HFF-Myc (cell line): ENCODE measurements at regions not wholly inside any gene's neighbourhood (a gene's known extent, or its start where the extent isn't known, plus 50 kb on each side); places are given as distances from the start of the nearest gene placed in this dataset.

Source experiments
- DNase-seq: peaks from one replicate; pipeline ENCODE4 v3.0.0-alpha.2; 2011; ENCODE audit warnings: low read depth; ENCODE audit errors: extremely low read depth
- H3K4me3 ChIP-seq: replicated peaks from 2 replicates; pipeline ENCODE4 v1.5.1; 2011; ENCODE audit warnings: low read depth, mild to moderate bottlenecking, control low read depth, low read length
- TF ChIP-seq, protein P1 (sequence below): IDR thresholded peaks from 2 replicates; pipeline ENCODE4 v1.5.1; 2012; ENCODE audit warnings: mild to moderate bottlenecking, low read depth, low read length, control low read depth; ENCODE audit errors: missing control alignments

DNA sequence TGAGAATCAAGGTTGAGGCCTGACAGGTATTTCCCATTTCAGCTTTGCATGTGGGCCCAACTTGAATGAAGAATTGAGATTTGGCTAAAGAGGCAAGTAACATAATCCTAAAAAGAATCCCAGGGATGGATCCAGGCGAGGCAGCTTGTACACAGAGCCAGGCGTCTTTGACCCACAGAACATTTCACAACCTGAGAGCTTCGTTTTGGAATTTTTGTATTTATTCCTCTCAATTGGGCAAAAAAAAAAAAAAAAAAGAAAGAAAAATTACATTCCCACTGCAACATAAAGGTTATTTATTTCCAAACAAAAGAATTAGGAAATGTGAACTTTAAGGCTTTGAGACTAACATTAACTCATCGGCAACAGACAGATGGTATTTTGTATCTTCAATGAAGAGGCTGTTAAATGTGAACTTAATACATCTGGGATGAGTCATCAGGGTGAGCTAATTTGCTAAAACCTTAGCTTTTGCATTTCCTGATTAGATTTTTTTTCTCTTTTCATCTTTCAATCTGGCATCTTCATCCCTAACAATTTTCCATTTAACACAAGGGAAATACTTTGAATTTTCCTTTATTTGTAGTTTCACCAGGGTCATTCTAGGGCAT is 478.5 kb upstream of the TNP1 start:
- no peak overlapping the region for H3K4me3 ChIP-seq
- DNase-seq: peak; percentile 66
- TF ChIP-seq, protein P1, sequence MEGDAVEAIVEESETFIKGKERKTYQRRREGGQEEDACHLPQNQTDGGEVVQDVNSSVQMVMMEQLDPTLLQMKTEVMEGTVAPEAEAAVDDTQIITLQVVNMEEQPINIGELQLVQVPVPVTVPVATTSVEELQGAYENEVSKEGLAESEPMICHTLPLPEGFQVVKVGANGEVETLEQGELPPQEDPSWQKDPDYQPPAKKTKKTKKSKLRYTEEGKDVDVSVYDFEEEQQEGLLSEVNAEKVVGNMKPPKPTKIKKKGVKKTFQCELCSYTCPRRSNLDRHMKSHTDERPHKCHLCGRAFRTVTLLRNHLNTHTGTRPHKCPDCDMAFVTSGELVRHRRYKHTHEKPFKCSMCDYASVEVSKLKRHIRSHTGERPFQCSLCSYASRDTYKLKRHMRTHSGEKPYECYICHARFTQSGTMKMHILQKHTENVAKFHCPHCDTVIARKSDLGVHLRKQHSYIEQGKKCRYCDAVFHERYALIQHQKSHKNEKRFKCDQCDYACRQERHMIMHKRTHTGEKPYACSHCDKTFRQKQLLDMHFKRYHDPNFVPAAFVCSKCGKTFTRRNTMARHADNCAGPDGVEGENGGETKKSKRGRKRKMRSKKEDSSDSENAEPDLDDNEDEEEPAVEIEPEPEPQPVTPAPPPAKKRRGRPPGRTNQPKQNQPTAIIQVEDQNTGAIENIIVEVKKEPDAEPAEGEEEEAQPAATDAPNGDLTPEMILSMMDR: no peak

DNA sequence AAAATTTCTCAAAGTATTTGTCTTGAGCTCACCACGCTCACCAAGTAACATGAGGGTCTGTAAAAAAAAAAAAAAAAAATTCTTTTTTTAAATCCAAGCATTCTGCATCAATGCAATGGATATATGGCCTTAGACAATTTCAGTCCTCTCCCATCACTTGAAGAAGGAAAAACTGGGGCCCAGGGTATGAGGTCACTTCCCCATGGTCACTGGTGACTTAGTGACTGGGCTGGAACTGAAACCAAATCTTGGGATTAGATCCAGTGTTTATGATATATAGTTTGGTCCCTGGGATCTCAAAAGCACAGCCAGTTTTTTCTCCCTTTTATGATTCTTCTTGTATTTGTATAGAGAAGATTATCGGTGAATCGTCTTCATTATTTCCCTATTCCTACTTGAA is 477.9 kb upstream of the TNP1 start:
- DNase-seq: no peak
- TF ChIP-seq, protein P1: no peak
- H3K4me3 ChIP-seq: no peak overlapping the region

- TF ChIP-seq, protein P1: no peak
- H3K4me3 ChIP-seq: no peak overlapping the region
- DNase-seq: no peak
These were observed 476.8 kb upstream of the TNP1 start for GRCh38 chr2:217336694-217337093.

DNA sequence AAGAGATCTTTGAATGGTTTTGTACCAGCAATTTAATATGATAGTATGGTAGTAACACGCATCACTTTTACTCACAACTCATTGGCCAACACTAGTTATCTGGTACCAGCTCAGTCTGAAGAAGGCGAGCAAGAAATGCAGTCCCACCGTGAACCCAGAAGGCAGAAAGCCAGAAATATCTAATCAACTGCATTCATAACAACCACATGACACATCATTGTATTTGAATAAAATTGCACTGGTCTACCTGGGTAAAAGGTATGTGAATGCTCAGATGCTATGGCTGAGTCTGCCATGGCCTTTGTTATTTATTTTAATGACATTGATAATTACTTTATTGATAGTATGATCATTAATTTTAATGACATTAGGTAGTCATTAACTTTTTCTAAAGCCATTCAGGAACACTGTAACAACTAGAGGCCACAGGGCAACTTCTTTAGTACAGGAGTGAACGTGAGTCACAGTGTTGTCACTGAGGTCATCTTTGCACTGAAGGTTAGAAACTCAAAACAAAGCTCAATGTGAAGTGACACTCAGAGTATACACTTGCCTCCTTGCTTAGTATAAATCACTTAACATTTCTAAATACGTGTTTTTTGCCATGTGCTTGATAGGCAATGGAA is 475.6 kb upstream of the TNP1 start:
- no peak for DNase-seq
- no peak overlapping the region for H3K4me3 ChIP-seq
- TF ChIP-seq, protein P1: no peak

GRCh38 chr2:217334561-217334960 is 474.7 kb upstream of the TNP1 start:
- DNase-seq: no peak
- TF ChIP-seq, protein P1: no peak
- H3K4me3 ChIP-seq: no peak overlapping the region

GRCh38 chr2:217332866-217333265 is 473.0 kb upstream of the TNP1 start:
- TF ChIP-seq, protein P1: no peak
- no peak overlapping the region for H3K4me3 ChIP-seq
- no peak for DNase-seq

GRCh38 chr2:217332417-217332791 is 472.5 kb upstream of the TNP1 start:
- TF ChIP-seq, protein P1: no peak
- DNase-seq: no peak
- H3K4me3 ChIP-seq: no peak overlapping the region
